ENCODE measurements at regions not wholly inside any gene's neighbourhood (a gene's known extent, or its start where the extent isn't known, plus 50 kb on each side); places are given as distances from the start of the nearest gene placed in this dataset.
A peak's percentile ranks its signal among the peaks of the same experiment; 100 is the strongest.

DNA sequence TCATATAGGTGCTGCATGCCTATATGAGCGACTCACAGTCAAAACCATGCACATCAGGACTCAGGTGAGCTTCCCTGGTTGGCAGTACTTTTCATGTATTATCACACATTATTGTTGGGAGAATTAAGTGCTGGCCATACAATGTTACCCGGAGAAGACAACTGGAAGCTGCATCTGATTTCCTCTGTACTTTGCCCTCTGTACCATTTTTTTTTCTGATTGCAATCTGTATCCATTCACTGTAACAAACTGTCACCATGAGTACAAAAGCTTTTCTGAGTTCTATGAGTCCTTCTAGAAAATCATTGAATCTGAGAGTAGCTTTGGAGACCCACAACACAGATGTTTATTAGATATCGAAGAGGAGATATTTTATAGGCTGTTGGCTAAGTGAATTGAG, 651.0 kb downstream of the NR2F1-AS1 start:
- no peak for DNase-seq

GRCh38 chr5:92927291-92927778, 653.7 kb downstream of the NR2F1-AS1 start:
- no peak overlapping the region for H3K4me3 ChIP-seq (ENCODE audit: low read length in 3 of 3)
- H3K9me3 ChIP-seq (ENCODE audit: control insufficient read depth in 2 of 3, insufficient read depth in 1 of 3, low read length in 3 of 3): no peaks in the 10 kb centered on the region
- DNase-seq (peak in 4 of 5 donors; percentile 41 to 62 (median 52)), FAIRE-seq (no peak)
- no peak overlapping the region for H3K27ac ChIP-seq (ENCODE audit: low read depth in 2 of 2, low read length in 2 of 2)
- no peak for TF ChIP-seq CTCF (IDR thresholded peaks at IDR 0.05; ENCODE audit: borderline replicate concordance, extremely low read depth, insufficient read depth)
- no peaks in the 10 kb centered on the region for H3K36me3 ChIP-seq (ENCODE audit: control insufficient read depth in 2 of 3, insufficient read depth in 3 of 3, low read length in 3 of 3)
- intact Hi-C loops (cut with DNase I): no loop called here
- H3K9ac ChIP-seq (ENCODE audit: low read length in 3 of 3): no peak overlapping the region
- H3K4me1 ChIP-seq (ENCODE audit: control insufficient read depth in 2 of 3, insufficient read depth in 2 of 3, low read depth in 1 of 3, low read length in 3 of 3): no peaks in the 10 kb centered on the region
- no peaks in the 10 kb centered on the region for H3K27me3 ChIP-seq (ENCODE audit: control insufficient read depth, insufficient read depth, low read length)

More for the DNA sequence above, 651.0 kb downstream of the NR2F1-AS1 start:
- intact Hi-C loops (cut with DNase I): no loop called here
- H3K9me3 ChIP-seq (ENCODE audit: control insufficient read depth in 2 of 3, insufficient read depth in 1 of 3, low read length in 3 of 3): no peaks in the 10 kb centered on the region
- H3K27me3 ChIP-seq (ENCODE audit: control insufficient read depth, insufficient read depth, low read length): no peaks in the 10 kb centered on the region
- H3K36me3 ChIP-seq (ENCODE audit: control insufficient read depth in 2 of 3, insufficient read depth in 3 of 3, low read length in 3 of 3): no peaks in the 10 kb centered on the region
- no peaks in the 10 kb centered on the region for H3K4me1 ChIP-seq (ENCODE audit: control insufficient read depth in 2 of 3, insufficient read depth in 2 of 3, low read depth in 1 of 3, low read length in 3 of 3)
- no peak for FAIRE-seq
- no peak for TF ChIP-seq CTCF (IDR thresholded peaks at IDR 0.05; ENCODE audit: borderline replicate concordance, extremely low read depth, insufficient read depth)
- H3K9ac ChIP-seq (ENCODE audit: low read length in 3 of 3): no peak overlapping the region
- no peak overlapping the region for H3K27ac ChIP-seq (ENCODE audit: low read depth in 2 of 2, low read length in 2 of 2)
- H3K4me3 ChIP-seq (ENCODE audit: low read length in 3 of 3): no peak overlapping the region

- TF ChIP-seq CTCF (IDR thresholded peaks at IDR 0.05; ENCODE audit: borderline replicate concordance, extremely low read depth, insufficient read depth): no peak
- Histone ChIP-seq H3K27ac (ENCODE audit: low read depth in 2 of 2, low read length in 2 of 2) (no peak overlapping the region), H3K4me3 (ENCODE audit: low read length in 3 of 3) (no peak overlapping the region), H3K9me3 (ENCODE audit: control insufficient read depth in 2 of 3, insufficient read depth in 1 of 3, low read length in 3 of 3) (no peaks in the 10 kb centered on the region), H3K9ac (ENCODE audit: low read length in 3 of 3) (no peak overlapping the region), H3K27me3 (ENCODE audit: control insufficient read depth, insufficient read depth, low read length) (no peaks in the 10 kb centered on the region), H3K36me3 (ENCODE audit: control insufficient read depth in 2 of 3, insufficient read depth in 3 of 3, low read length in 3 of 3) (no peaks in the 10 kb centered on the region), H3K4me1 (ENCODE audit: control insufficient read depth in 2 of 3, insufficient read depth in 2 of 3, low read depth in 1 of 3, low read length in 3 of 3) (no peaks in the 10 kb centered on the region)
- DNase-seq: no peak
- FAIRE-seq: no peak
- intact Hi-C loops (cut with DNase I): no loop called here
These were observed 657.1 kb downstream of the NR2F1-AS1 start for GRCh38 chr5:92923885-92924284.
